GM18499 (cell line): ENCODE measurements at regions not wholly inside any gene's neighbourhood (a gene's known extent, or its start where the extent isn't known, plus 50 kb on each side); places are given as distances from the start of the nearest gene placed in this dataset.
"Not testable (repeated sequence)": the region's sequence is repeated elsewhere in the genome, so short reads cannot be mapped to it uniquely, and the experiment has no call there.

Experiments used
- ATAC-seq: cut with Tn5 transposase; IDR thresholded peaks from one replicate; pipeline ENCODE4 v1.9.1; 2021; ENCODE audit warnings: moderate number of reproducible peaks; ENCODE audit not compliant: insufficient read depth, unreplicated experiment

GRCh38 chr2:159880729-159881128, 82.7 kb upstream of the CD302 start:
- ATAC-seq: no peak

GRCh38 chr2:159879051-159879604, 81.1 kb upstream of the CD302 start:
- peak; percentile 87 for ATAC-seq

GRCh38 chr2:159875083-159875482, 77.1 kb upstream of the CD302 start:
- ATAC-seq: no peak

DNA sequence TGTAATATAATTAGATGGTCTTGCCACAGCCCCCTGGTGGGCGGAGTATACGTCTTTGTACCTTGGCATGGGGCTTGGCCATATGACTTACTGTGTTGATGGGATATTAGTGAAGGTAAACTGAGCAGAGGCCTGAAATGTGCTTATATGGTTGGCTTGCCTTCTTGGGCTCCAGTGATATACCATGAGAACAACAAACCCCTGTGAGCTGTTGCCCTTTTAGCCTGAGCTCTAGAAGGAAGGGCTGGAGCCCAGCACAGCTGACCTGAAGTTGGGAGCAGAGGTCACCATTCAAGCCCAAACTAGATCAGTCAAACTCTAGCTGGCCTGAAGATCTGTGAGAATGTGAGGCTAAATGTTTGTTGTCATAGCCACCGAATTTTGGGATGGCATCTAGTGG, 75.2 kb upstream of the CD302 start:
- ATAC-seq: no peak

- ATAC-seq: no peak
Observed at GRCh38 chr2:159872353-159872752, 74.3 kb upstream of the CD302 start.

GRCh38 chr2:159868598-159869159, 70.7 kb upstream of the CD302 start:
- not testable (repeated sequence) for ATAC-seq

DNA sequence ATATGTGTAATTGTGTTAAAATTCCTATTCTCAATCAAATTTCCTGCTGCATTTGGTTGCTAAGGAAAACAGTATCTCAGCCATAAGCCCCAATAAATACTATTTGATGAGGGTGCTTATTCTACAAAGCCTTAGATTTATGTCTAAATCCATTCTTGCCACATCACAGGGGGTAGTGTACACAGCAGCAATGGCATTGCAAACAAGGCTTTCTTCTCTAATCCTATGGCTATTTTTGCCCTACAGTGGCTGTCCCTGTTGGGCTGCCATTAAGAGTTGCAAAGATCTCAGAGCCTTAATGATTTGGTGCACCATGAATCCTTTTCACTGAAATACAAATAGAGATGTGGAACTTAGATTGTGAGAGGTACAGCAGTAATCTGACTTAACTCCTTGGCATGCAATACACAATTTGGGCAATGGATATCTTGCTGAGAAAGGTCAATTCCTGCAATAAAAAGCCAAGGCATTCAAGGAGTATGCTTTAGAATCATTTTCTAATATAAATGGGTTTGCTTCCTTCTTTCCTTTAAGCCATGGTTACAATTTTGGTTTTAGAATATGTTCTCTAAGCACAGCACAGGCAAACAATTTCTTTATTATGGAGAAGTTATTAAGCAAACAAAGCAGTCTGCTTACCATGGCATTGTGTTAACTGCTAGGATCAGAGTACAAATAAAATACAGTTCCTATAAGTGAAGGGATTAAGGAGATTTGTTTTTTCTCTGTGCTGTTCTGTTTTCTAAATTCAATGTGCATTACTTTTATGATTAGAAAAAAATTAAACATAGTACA, 69.8 kb upstream of the CD302 start:
- ATAC-seq: no peak

DNA sequence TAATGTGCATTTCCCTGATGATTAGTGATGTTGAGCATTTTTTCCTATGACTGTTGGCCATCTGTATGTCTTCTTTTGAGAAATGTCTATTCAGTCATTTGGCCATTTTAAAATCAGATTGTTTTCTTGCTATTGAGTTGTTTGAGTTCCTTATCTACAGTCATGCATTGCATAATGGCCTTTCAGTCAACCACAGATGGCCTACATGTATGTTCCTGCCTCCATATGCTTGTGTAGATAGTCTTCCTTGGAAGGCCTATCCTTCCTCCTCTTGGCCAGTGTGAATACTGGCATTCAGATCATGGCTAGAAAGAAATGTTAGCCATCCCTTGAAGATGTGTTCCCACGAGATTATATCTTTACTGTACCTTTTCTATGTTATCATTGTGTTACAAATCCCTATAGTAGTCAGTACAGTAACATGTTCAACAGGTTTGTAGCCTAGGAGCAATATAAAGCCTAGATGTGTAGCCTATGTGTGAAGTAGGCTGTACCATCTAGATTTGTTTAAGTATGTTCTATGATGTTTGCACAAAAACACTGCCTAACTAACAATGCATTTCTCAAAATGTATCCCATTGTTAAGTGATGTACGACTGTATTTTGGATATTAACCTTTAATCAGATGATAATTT, 65.6 kb upstream of the CD302 start:
- ATAC-seq: no peak

- ATAC-seq: no peak
Observed at GRCh38 chr2:159860581-159861310, 62.7 kb upstream of the CD302 start.

DNA sequence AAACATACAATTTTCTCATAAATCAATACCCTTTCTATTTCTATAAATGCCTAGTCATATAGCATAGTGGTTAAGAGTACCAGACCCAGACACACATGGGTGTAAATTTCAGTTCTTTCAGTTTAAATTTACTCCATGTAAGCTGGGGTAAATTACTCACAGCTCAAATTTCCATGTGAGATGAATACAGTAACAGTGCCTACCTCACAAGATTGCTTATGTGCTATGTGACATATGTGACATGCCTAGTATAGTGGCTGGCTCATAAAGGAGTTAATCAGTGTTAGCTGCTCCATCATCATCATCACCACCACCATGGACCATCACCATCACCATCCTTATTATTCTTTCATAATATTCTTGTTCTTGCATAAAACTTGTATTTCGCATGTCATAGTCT, 61.6 kb upstream of the CD302 start:
- no peak for ATAC-seq

GRCh38 chr2:159856760-159857159, 58.8 kb upstream of the CD302 start:
- no peak for ATAC-seq

- ATAC-seq: no peak
Observed at GRCh38 chr2:159855557-159856061, 57.6 kb upstream of the CD302 start.

- ATAC-seq: no peak
Observed at GRCh38 chr2:159855143-159855542, 57.1 kb upstream of the CD302 start.

- no peak for ATAC-seq
Observed at GRCh38 chr2:159854481-159854880, 56.5 kb upstream of the CD302 start.

GRCh38 chr2:159853101-159853500, 55.1 kb upstream of the CD302 start:
- ATAC-seq: no peak

DNA sequence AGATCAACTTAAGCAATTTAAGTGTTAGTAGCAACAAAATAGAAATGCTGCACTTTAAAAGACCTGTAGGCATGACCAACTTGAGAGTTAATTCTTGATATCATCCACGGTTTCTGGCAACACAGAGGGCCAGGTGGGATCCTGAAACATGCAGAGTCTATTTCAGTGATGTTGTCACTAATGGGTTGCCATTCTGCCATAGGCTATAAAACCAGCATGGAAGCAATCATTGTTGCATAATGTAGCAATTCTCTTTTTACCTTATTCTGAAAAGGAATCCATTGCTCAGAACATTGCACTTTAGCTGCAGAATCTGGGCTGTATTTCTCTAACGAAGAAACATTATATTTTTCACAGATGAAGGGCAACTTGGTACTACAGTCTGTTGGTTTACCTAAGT, 53.9 kb upstream of the CD302 start:
- no peak for ATAC-seq

DNA sequence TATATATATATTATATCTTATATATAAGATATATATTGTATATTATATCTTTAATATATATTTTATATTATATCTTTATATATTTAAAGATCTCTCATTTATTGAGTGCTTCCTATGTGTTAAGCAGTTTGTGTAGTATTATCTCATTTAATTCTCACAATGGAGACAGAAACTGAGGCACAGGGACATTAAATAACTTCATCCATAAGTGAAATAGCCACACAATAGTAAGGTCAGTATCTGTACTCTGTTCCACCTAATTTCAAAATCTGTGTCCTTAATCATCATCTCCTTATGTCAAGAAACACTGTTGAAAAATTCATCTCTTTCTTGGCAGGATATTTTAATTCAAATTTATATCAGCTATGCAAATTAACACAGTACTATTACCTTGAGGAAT, 52.8 kb upstream of the CD302 start:
- no peak for ATAC-seq

GRCh38 chr2:159849160-159849813, 51.3 kb upstream of the CD302 start:
- no peak for ATAC-seq
